SHP77 (cell line): ENCODE measurements at regions not wholly inside any gene's neighbourhood (a gene's known extent, or its start where the extent isn't known, plus 50 kb on each side); places are given as distances from the start of the nearest gene placed in this dataset.

ENCODE experiments used
- DNase-seq, 2 experiments: peaks; one replicate each; lab custom pipeline; 2025; lab: John Stamatoyannopoulos, UW

GRCh38 chr5:129405222-129405621 lies 54.9 kb upstream of the ADAMTS19 start:
- DNase-seq = no peak

- no peak for DNase-seq
Measured at GRCh38 chr5:129406440-129406839, 53.7 kb upstream of the ADAMTS19 start.
